Vagina (tissue), 2 donors: ENCODE measurements at regions not wholly inside any gene's neighbourhood (a gene's known extent, or its start where the extent isn't known, plus 50 kb on each side); places are given as distances from the start of the nearest gene placed in this dataset.

Experiments
- DNase-seq, 2 donors: peaks; one replicate each; pipeline ENCODE4 v3.0.0-alpha.2; 2017; ENCODE audit errors: extremely low spot score in 2 of 2
- H3K27ac ChIP-seq: fragments of 200-600 bp; sonication (generic); one replicate; pipeline ENCODE4 v1.5.1; 2019
- H3K27me3 ChIP-seq: fragments of 200-600 bp; sonication (generic); one replicate; pipeline ENCODE4 v1.5.1; 2019
- H3K36me3 ChIP-seq, 2 donors: fragments of 200-600 bp; sonication (generic); one replicate each; pipeline ENCODE4 v1.5.1; 2017 to 2019
- H3K4me1 ChIP-seq: fragments of 200-600 bp; sonication (generic); one replicate; pipeline ENCODE4 v1.5.1; 2019
- H3K4me3 ChIP-seq, 2 donors: fragments of 200-600 bp; sonication (generic); 1 replicate in 1 of 2; 2 replicates in 1 of 2; pipeline ENCODE4 v1.5.1; 2016 to 2019
- H3K9me3 ChIP-seq: fragments of 200-600 bp; sonication (generic); one replicate; pipeline ENCODE4 v1.5.1; 2019
- CTCF ChIP-seq, 3 experiments: fragments of 450-650 bp in 2 of 3; fragments of 200-600 bp in 1 of 3; sonication (generic) in 1 of 3; IDR thresholded peaks; one replicate each; pipeline ENCODE4 v1.5.1; 2017 to 2019; ENCODE audit warnings: antibody characterized with exemption in 3 of 3, mild to moderate bottlenecking in 2 of 3, moderate library complexity in 2 of 3
- POLR2A ChIP-seq, 2 donors: fragments of 450-650 bp; IDR thresholded peaks; one replicate each; pipeline ENCODE4 v1.6.1; 2017; ENCODE audit warnings: antibody characterized with exemption in 2 of 2, mild to moderate bottlenecking in 2 of 2, moderate library complexity in 2 of 2
- POLR2AphosphoS5 ChIP-seq, 2 donors: sonication (generic); formaldehyde crosslinking; IDR thresholded peaks; one replicate each; pipeline ENCODE4 v1.9.0; 2017; ENCODE audit warnings: antibody characterized with exemption in 2 of 2, mild to moderate bottlenecking in 2 of 2, low read depth in 1 of 2; ENCODE audit not compliant: insufficient read depth in 1 of 2
- intact Hi-C: fragments of 100-400 bp; cut with DNase I; formaldehyde crosslinking; loops from one replicate; pipeline ENCODE4 v1.15.1; 2023

DNA sequence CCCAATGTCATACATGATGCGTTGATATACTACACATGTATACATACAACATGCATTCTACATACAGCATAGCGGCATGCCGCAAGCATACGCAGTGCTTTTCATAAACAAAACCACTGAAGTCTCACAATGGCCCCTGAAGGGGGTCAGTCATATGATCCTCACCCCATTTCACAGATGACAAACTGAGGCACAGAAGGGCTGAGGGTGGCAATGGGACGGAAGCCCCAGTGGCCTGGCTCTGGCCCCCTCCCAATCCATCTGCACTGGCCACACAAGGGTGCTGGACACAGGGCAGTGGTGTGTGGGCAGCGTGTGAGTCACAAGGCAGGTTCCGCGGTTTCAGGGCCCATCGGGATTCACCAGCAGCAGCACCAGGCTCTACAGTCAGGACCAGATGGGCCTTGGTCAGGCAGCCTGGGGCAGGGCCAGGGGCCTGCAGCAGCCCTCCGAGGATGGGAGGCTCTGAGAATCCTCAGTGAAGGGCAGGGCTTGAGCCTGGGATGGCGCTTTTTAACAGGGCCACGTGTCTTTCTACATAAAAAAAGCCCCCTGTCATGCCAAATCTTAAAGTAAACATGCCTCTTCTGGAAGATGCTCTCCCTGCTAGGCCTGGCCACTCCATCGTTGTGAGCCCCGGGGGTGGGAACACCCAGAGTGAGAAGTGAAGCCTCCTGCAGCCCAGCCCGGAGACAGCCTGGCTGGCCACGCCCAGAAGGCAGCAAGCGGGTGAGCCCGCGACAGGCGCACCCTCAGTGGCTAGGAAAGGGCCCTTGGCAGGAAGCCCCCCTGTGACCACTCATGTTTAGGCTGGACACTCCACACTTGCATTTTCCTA lies 206.5 kb downstream of the CTTN start:
- no peak for DNase-seq

DNA sequence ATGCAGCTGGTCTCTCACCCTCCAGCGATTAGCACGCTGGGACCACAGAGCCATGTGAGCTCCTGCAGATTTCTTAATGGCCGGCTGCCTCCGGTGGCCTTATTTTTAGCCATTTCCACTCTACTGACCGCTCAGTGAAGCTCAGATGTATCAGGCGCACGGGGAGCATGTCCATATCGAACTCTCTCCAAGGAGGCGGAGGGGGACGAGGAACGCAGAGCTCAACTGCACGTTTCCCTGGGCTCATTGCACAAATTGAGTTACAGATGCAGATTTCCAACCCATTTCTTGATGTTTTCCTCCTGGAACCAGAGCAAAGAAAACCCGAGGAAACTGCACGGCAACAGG lies 207.1 kb downstream of the CTTN start:
- intact Hi-C loops, result no loop called here
- Histone ChIP-seq H3K4me1 (peaks cover 6% of the 10 kb centered on the region), H3K27ac (no peak overlapping the region), H3K27me3 (no peaks in the 10 kb centered on the region), H3K4me3 (no peak overlapping the region), H3K9me3 (no peaks in the 10 kb centered on the region), H3K36me3 (no peaks in the 10 kb centered on the region)
- TF ChIP-seq POLR2A (IDR thresholded peaks at IDR 0.05) (no peak), CTCF (IDR thresholded peaks at IDR 0.05) (no peak), POLR2AphosphoS5 (IDR thresholded peaks at IDR 0.05; ENCODE audit: insufficient read depth in 1 of 2, low read depth in 1 of 2) (no peak)
- DNase-seq, result no peak

More for the DNA sequence above, 206.5 kb downstream of the CTTN start:
- intact Hi-C loops, result no loop called here
- Histone ChIP-seq H3K27me3 (no peaks in the 10 kb centered on the region), H3K9me3 (no peaks in the 10 kb centered on the region), H3K36me3 (no peaks in the 10 kb centered on the region), H3K4me3 (no peak overlapping the region), H3K27ac (no peak overlapping the region), H3K4me1 (peaks cover under 1% of the 10 kb centered on the region)
- TF ChIP-seq POLR2A (IDR thresholded peaks at IDR 0.05) (no peak), CTCF (IDR thresholded peaks at IDR 0.05) (no peak), POLR2AphosphoS5 (IDR thresholded peaks at IDR 0.05; ENCODE audit: insufficient read depth in 1 of 2, low read depth in 1 of 2) (no peak)

GRCh38 chr11:70605846-70606245 lies 207.5 kb downstream of the CTTN start:
- H3K36me3 ChIP-seq, result no peaks in the 10 kb centered on the region
- DNase-seq, result no peak
- TF ChIP-seq CTCF (IDR thresholded peaks at IDR 0.05) (no peak), POLR2A (IDR thresholded peaks at IDR 0.05) (no peak), POLR2AphosphoS5 (IDR thresholded peaks at IDR 0.05; ENCODE audit: insufficient read depth in 1 of 2, low read depth in 1 of 2) (no peak)
- no peak overlapping the region for H3K27ac ChIP-seq
- H3K4me1 ChIP-seq, result peaks cover 10% of the 10 kb centered on the region
- H3K27me3 ChIP-seq, result no peaks in the 10 kb centered on the region
- intact Hi-C loops, result no loop called here
- H3K9me3 ChIP-seq, result no peaks in the 10 kb centered on the region
- no peak overlapping the region for H3K4me3 ChIP-seq

- Histone ChIP-seq H3K9me3 (no peaks in the 10 kb centered on the region), H3K36me3 (no peaks in the 10 kb centered on the region), H3K4me3 (no peak overlapping the region), H3K27ac (no peak overlapping the region), H3K4me1 (peaks cover 13% of the 10 kb centered on the region), H3K27me3 (no peaks in the 10 kb centered on the region)
- TF ChIP-seq POLR2A (IDR thresholded peaks at IDR 0.05) (no peak), POLR2AphosphoS5 (IDR thresholded peaks at IDR 0.05; ENCODE audit: insufficient read depth in 1 of 2, low read depth in 1 of 2) (no peak), CTCF (IDR thresholded peaks at IDR 0.05) (no peak)
- no peak for DNase-seq
- intact Hi-C loops, result no loop called here
These were observed 208.1 kb downstream of the CTTN start for GRCh38 chr11:70606248-70606950.

GRCh38 chr11:70606951-70607330 lies 208.6 kb downstream of the CTTN start:
- DNase-seq, result no peak
- Histone ChIP-seq H3K4me1 (peaks cover 13% of the 10 kb centered on the region), H3K36me3 (no peaks in the 10 kb centered on the region), H3K27me3 (no peaks in the 10 kb centered on the region), H3K4me3 (no peak overlapping the region), H3K27ac (no peak overlapping the region), H3K9me3 (no peaks in the 10 kb centered on the region)
- intact Hi-C loops, result no loop called here
- no peak for TF ChIP-seq CTCF (IDR thresholded peaks at IDR 0.05)
- no peak for TF ChIP-seq POLR2AphosphoS5 (IDR thresholded peaks at IDR 0.05; ENCODE audit: insufficient read depth in 1 of 2, low read depth in 1 of 2)
- no peak for TF ChIP-seq POLR2A (IDR thresholded peaks at IDR 0.05)
